OCI-LY7 (cell line): ENCODE measurements at regions not wholly inside any gene's neighbourhood (a gene's known extent, or its start where the extent isn't known, plus 50 kb on each side); places are given as distances from the start of the nearest gene placed in this dataset.

ENCODE experiments used
- BruUV-seq: library from RNA; stranded (reverse); fragments of 400-500 nt; replicated peaks from 2 replicates; lab custom pipeline; 2021; lab: Mats Ljungman, UMichigan
- CTCF ChIA-PET: fragments of 300-600 bp; sonication (Branson Sonifier 250); formaldehyde crosslinking; loops from one replicate; lab custom pipeline; 2022; ENCODE audit warnings: antibody characterized with exemption; ENCODE audit not compliant: unreplicated experiment; lab: Charles Lee
- POLR2A ChIA-PET: fragments of 300-600 bp; sonication (Branson Sonifier 250); formaldehyde crosslinking; loops from one replicate; lab custom pipeline; 2022; ENCODE audit warnings: antibody characterized with exemption; lab: Charles Lee
- DNase-seq: peaks from one replicate; pipeline ENCODE4 v3.0.0-alpha.2; 2015; ENCODE audit warnings: low spot score
- H2AFZ ChIP-seq: fragments of 200-600 bp; sonication (generic), shearing (Covaris generic); 2 replicates; pipeline ENCODE4 v1.6.1; 2014; ENCODE audit warnings: mild to moderate bottlenecking, antibody characterized with exemption, low read length, moderate library complexity
- H3K27ac ChIP-seq: fragments of 200-600 bp; sonication (generic); 2 replicates; pipeline ENCODE4 v1.5.1; 2014; ENCODE audit warnings: mixed run types, low read depth, mild to moderate bottlenecking, moderate library complexity, low read length, inconsistent platforms; ENCODE audit not compliant: poor library complexity, severe bottlenecking
- H3K36me3 ChIP-seq: fragments of 200-600 bp; sonication (generic); 2 replicates; pipeline ENCODE4 v1.6.1; 2014; ENCODE audit warnings: mild to moderate bottlenecking, antibody characterized with exemption, low read length, moderate library complexity, mixed read lengths; ENCODE audit not compliant: insufficient read depth
- H3K4me1 ChIP-seq: fragments of 200-600 bp; sonication (generic); 2 replicates; pipeline ENCODE4 v1.5.1; 2014; ENCODE audit warnings: mild to moderate bottlenecking, low read length; ENCODE audit not compliant: insufficient read depth, poor library complexity, severe bottlenecking
- H3K4me2 ChIP-seq: fragments of 200-600 bp; sonication (generic); 2 replicates; pipeline ENCODE4 v1.6.1; 2014; ENCODE audit warnings: mild to moderate bottlenecking, low read length
- H3K4me3 ChIP-seq: fragments of 200-600 bp; sonication (generic); 2 replicates; pipeline ENCODE4 v1.5.1; 2014; ENCODE audit warnings: mild to moderate bottlenecking, low read depth, low read length; ENCODE audit not compliant: poor library complexity, severe bottlenecking
- H3K79me2 ChIP-seq: fragments of 200-600 bp; sonication (generic); 2 replicates; pipeline ENCODE4 v1.6.1; 2016; ENCODE audit warnings: low read depth, mild to moderate bottlenecking, low read length, moderate library complexity, mixed read lengths; ENCODE audit not compliant: insufficient read depth
- H3K9me2 ChIP-seq: fragments of 200-600 bp; sonication (generic); 2 replicates; pipeline ENCODE4 v1.6.1; 2016; ENCODE audit warnings: mild to moderate bottlenecking, low read length, mixed read lengths; ENCODE audit not compliant: insufficient read depth
- H3K9me3 ChIP-seq: fragments of 200-600 bp; sonication (generic); 2 replicates; pipeline ENCODE4 v1.6.1; 2014; ENCODE audit warnings: mild to moderate bottlenecking, mixed run types, low read length, mixed read lengths
- H4K20me1 ChIP-seq: fragments of 200-600 bp; sonication (generic); 2 replicates; pipeline ENCODE4 v1.6.1; 2014; ENCODE audit warnings: mild to moderate bottlenecking, antibody characterized with exemption, low read length, moderate library complexity, mixed read lengths; ENCODE audit not compliant: insufficient read depth
- CTCF ChIP-seq: fragments of 200-600 bp; sonication (generic); conservative IDR thresholded peaks from 2 replicates; pipeline ENCODE4 v1.5.1; 2014; ENCODE audit warnings: mild to moderate bottlenecking, antibody characterized with exemption, low read length, moderate library complexity, mixed read lengths
- EZH2phosphoT487 ChIP-seq: fragments of 200-600 bp; sonication (generic); IDR thresholded peaks from 2 replicates; pipeline ENCODE4 v1.6.1; 2018; ENCODE audit warnings: low read depth, borderline replicate concordance, mild to moderate bottlenecking, mixed run types, antibody characterized with exemption, low read length, moderate library complexity, mixed read lengths
- intact Hi-C: fragments of 100-400 bp; cut with micrococcal nuclease; formaldehyde crosslinking; loops from one replicate; pipeline ENCODE4 v1.10.0; 2022; ENCODE audit not compliant: unreplicated experiment

GRCh38 chr4:36824682-36825081 lies 419.9 kb upstream of the NWD2 start:
- intact Hi-C loops, result no loop called here
- ChIA-PET CTCF (no interaction called here), POLR2A (interaction anchor here (0.7 to 0.8 kb wide), 2 partner anchors 39 to 107 kb away, joined by 3 read pairs; no protein-coding TSS in a partner anchor)
- Histone ChIP-seq H3K4me1 (no peaks in the 10 kb centered on the region), H4K20me1 (no peaks in the 10 kb centered on the region), H3K9me2 (no peaks in the 10 kb centered on the region), H3K9me3 (no peaks in the 10 kb centered on the region), H3K36me3 (no peaks in the 10 kb centered on the region), H2AFZ (no peak overlapping the region), H3K4me2 (no peak overlapping the region), H3K4me3 (no peak overlapping the region), H3K27ac (no peak overlapping the region), H3K79me2 (no peaks in the 10 kb centered on the region)
- TF ChIP-seq EZH2phosphoT487 (no peak), CTCF (peak; percentile 49)
- BruUV-seq, result no TSS peak
- DNase-seq, result peak; percentile 0

GRCh38 chr4:36835246-36835645 lies 409.3 kb upstream of the NWD2 start:
- no TSS peak for BruUV-seq
- Histone ChIP-seq H3K4me2 (no peak overlapping the region), H3K27ac (no peak overlapping the region), H3K36me3 (no peaks in the 10 kb centered on the region), H4K20me1 (no peaks in the 10 kb centered on the region), H3K4me1 (no peaks in the 10 kb centered on the region), H3K9me2 (no peaks in the 10 kb centered on the region), H3K4me3 (no peak overlapping the region), H3K9me3 (no peaks in the 10 kb centered on the region), H2AFZ (no peak overlapping the region), H3K79me2 (no peaks in the 10 kb centered on the region)
- ChIA-PET CTCF (interaction anchor here (0.6 kb wide), 1 partner anchor 11 kb away, joined by 3 read pairs; no protein-coding TSS in a partner anchor), POLR2A (interaction anchor here (1.0 kb wide), 1 partner anchor 21 kb away, joined by 4 read pairs; no protein-coding TSS in a partner anchor)
- TF ChIP-seq CTCF (no peak), EZH2phosphoT487 (no peak)
- DNase-seq, result no peak
- intact Hi-C loops, result no loop called here

GRCh38 chr4:36841583-36842326 lies 402.8 kb upstream of the NWD2 start:
- BruUV-seq, result no TSS peak
- no peak overlapping the region for H3K4me3 ChIP-seq
- no peak overlapping the region for H3K27ac ChIP-seq
- H3K4me2 ChIP-seq, result no peak overlapping the region
- H3K79me2 ChIP-seq, result no peaks in the 10 kb centered on the region
- CTCF ChIA-PET, result no interaction called here
- intact Hi-C loops, result no loop called here
- no peak overlapping the region for H2AFZ ChIP-seq
- H3K9me2 ChIP-seq, result no peaks in the 10 kb centered on the region
- no peaks in the 10 kb centered on the region for H4K20me1 ChIP-seq
- POLR2A ChIA-PET, result interaction anchor here (0.6 to 1.0 kb wide), 2 partner anchors 21 to 24 kb away, joined by 3 to 4 read pairs; no protein-coding TSS in a partner anchor
- H3K36me3 ChIP-seq, result no peaks in the 10 kb centered on the region
- DNase-seq, result no peak
- H3K4me1 ChIP-seq, result no peaks in the 10 kb centered on the region
- H3K9me3 ChIP-seq, result no peaks in the 10 kb centered on the region
- TF ChIP-seq CTCF (no peak), EZH2phosphoT487 (no peak)
